Stimulated activated CD4-positive, alpha-beta T cell treated with anti-CD3 and anti-CD28 coated beads, TNF-alpha, amount 100 ng/mL, for 24 hours (primary cell): ENCODE measurements at regions not wholly inside any gene's neighbourhood (a gene's known extent, or its start where the extent isn't known, plus 50 kb on each side); places are given as distances from the start of the nearest gene placed in this dataset.

Source experiments
- DNase-seq, 3 experiments: peaks; one replicate each; pipeline ENCODE4 v3.0.0-alpha.2; 2020; ENCODE audit warnings: low read depth in 3 of 3

DNA sequence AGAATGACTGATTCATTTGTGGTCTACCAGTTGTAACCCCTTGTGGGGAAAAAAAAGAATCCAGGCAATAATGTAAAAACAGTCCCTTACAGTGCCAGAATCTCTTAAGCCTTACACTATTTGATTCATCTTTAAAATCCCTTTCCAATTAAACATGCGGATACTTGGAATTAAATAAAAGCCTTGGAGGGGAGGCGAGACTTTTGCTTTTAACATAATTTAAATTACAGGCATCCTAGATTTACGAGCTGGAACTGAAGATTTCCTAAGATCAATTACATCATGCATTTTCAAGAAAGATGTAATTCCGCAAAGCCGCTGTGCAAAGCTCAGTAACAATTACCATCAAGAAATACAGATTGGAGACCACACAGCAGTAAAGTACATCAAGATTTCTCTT is 370.2 kb downstream of the MTRR start:
- no peak for DNase-seq

GRCh38 chr5:8239646-8240045 is 370.7 kb downstream of the MTRR start:
- DNase-seq: no peak

GRCh38 chr5:8241076-8241475 is 372.1 kb downstream of the MTRR start:
- DNase-seq: no peak

- no peak for DNase-seq
These were observed 372.6 kb downstream of the MTRR start for GRCh38 chr5:8241558-8241957.

GRCh38 chr5:8247049-8247899 is 378.3 kb downstream of the MTRR start:
- DNase-seq: no peak

GRCh38 chr5:8253376-8253775 is 384.4 kb downstream of the MTRR start:
- DNase-seq: no peak

GRCh38 chr5:8254674-8255073 is 385.7 kb downstream of the MTRR start:
- DNase-seq: no peak

DNA sequence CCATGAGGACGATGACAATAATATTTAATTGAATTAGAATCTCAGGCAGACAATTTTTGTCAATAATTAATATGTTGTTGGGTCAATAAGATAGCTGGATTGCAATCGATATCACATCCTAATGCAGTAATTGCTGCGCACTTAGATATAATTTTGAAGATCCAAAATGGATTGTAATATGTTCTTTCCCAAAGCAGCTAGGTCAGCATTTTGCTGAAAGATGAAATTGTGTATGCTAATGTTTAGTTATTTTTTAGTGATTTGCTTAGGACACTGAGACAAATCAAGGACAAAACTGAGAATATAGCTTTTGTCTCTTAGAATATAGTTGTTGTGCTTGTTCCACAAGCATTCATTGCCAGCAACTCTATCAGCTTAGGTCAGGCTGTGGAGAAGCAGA is 389.9 kb downstream of the MTRR start:
- DNase-seq: no peak

- no peak for DNase-seq
These were observed 401.3 kb downstream of the MTRR start for GRCh38 chr5:8270246-8270645.

- DNase-seq: no peak
These were observed 411.9 kb downstream of the MTRR start for GRCh38 chr5:8280711-8281363.

DNA sequence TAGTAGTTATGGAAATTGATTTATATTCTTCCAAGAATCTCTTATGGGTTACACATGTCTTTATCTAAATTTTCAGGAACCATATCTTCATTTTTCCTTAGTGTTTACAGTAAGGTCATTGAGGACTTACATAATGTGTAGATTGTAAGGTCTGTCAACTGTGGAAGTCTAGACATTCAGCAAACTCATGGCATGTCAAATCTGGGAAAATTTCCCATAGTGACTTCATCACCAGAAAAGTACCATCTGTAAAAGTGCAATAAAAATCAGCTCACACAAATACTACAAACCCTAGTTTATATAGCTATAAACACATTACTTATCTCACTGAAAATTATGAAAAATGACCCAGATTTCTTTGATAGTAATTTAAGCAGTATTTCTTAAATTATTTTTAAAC is 419.4 kb downstream of the MTRR start:
- no peak for DNase-seq

GRCh38 chr5:8288897-8289516 is 420.1 kb downstream of the MTRR start:
- no peak for DNase-seq

GRCh38 chr5:8289779-8290178 is 420.8 kb downstream of the MTRR start:
- DNase-seq: no peak

DNA sequence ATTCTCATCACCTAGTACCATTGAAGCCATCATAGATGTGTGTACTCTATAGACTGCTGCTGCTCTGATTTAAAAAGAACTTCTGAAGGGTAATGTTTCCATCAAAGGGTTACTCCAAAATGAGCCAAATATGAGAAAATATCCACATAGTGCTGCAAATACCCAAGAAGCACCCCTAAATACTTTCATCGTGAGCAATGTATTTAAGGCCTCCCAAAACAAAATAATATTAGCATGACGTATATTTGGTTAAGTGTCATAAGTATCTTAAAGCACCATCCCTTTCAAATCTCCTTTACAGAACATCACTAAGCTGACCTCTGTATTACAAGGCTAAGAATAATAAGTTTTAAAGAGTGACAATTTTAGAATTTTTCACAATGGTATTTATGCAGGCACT is 421.8 kb downstream of the MTRR start:
- DNase-seq: no peak

DNA sequence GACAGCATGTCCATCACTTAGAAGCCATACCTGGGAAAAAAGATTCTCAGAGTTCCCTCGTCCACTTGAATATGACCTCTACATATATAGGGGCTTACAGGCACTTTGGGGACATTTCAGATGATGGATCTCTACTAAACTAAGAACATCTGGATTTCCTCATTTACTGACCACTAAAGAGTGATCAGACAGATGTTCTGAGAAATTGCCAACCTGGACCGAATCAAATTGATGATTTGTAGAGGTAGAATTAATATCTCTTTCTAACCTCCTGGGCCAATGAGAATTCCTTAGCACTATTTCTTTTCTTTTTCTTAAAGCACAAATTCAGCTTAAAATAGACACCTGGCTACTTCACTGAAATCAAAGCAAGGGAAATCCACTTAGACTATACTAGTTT is 422.7 kb downstream of the MTRR start:
- DNase-seq: no peak

- DNase-seq: no peak
These were observed 426.2 kb downstream of the MTRR start for GRCh38 chr5:8295141-8295540.

DNA sequence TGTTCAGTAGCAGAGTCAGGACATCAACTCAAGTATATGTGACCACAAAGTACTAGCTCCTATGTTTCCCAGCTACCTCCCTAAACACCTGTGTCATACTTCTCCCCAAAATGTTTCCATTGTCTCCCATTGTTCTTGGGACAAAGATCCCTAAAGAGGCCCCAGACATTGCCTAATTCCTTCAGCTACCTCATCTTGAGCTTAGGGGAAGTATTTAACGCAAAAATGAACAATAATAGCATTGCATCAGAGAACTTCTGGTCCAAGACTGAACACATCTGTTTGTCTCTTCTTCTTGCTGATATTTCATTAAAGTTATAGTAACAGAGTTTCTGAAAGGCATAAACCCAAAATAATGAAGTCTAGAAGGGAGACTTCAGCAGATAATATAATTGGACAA is 430.8 kb downstream of the MTRR start:
- DNase-seq: no peak

DNA sequence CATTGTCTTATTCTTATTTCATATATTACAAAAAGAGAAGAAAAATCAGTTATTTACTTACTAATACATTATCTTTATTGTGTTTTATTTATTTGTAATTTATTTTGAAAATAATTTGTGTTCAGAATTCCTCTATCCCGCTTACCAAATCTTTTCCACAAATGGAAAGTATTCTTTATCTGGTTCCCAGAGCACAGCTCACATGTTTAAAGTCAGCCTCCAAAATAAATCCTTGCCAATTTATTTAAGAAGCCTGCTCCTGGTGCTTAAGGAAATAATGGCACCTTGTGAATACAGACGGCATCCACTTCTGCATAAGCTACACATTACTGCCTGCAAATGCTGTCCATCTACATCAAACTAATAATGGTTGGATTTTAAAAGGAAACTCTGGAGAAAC is 435.4 kb downstream of the MTRR start:
- DNase-seq: no peak

DNA sequence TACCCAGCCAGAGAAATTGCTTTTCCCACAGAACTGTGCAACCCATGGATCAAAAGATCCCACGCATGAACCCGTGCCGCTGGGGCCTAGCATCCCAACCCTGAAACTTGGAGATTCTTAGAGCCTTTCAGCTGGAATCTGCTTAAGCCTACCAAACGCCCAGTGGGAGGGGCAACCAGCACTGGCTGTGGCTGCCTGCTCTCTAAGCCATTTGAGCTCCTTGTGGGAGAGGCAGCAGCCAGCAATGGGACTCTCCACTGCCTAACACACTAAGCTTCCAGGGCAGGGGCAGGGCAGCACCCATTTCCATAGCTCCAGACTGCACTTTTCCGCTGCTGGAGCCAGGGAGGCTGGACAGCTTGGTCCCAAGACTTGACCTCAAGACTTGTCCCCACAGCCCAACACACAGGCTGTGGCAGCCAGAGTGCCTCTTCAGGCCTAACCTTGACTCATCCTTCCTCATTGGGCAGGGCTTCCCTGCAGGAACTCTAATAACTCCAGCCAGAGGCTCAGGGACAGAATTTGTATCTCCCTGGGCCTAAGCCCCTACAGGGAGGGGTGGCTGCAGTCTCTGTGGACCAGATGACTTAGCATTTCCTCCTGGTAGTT is 437.4 kb downstream of the MTRR start:
- no peak for DNase-seq

DNA sequence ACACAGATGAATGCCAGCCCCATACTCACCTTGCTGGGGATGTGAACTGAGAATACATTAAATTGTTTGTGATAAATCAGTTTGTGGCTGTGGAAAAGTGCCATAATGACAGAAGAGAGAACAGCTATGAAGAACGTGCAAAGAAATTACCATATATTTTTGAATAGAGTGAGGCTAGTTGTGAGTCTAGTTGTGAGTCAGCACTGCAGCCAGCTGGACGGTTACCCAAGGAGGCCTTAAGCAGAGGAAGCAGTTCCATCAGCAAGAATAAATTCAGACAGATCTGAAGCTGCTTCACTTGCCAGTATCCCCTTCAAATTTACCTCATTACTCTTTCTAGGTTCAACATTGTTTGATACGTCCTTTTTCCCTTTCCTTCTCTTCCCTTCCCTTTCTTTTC is 446.0 kb downstream of the MTRR start:
- DNase-seq: no peak

DNA sequence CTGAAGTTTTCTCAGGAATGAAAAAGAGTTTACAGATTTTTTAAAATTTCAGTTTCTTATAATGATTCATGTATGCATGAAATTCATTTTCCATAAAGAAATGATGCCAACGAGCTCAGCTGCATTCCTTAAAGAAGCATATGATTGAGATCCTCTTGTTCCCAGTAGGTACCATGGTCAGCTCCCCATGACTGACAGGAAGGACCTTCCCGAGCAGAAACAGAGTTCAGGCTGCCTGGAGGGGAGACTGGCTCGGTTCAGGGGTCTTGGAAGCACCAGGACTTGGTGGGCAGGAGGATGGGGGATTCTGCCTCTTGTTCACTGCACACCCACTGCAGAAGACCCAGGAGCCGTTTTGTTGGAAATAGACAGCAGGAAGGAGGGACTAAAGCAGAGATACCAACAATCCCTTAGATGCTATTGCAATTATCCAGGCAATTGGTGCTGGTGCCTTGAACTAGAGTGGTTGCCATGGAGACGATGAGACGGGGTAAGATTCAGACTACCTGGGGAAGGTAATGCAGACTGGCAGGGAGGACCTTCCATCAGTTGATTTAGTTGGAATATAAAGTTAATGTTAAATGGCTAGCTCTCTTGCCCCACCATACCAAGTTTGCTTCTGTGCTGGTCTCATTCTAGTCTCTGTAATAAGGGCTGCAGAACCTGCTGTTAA is 447.8 kb downstream of the MTRR start:
- DNase-seq: no peak

DNA sequence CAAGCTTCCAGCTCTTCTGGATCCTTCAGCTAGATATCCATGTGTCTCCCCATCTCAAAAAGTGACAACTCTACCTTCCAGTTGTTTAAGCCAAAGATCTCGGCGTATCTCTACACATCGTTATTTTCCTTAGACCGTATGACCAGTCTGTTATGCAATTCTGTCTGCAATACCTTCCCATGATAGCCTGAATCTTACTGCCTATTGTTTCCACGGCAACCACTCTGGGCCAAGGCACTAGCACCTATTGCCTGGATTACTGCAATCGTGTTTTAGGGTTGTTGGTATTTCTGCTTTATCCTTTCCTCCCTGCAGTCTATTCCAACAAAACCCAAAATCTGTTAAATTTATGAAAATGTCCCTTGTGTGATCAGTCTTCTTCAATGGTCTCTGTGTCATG is 448.4 kb downstream of the MTRR start:
- no peak for DNase-seq
